ENCODE measurements at regions not wholly inside any gene's neighbourhood (a gene's known extent, or its start where the extent isn't known, plus 50 kb on each side); places are given as distances from the start of the nearest gene placed in this dataset.

DNA sequence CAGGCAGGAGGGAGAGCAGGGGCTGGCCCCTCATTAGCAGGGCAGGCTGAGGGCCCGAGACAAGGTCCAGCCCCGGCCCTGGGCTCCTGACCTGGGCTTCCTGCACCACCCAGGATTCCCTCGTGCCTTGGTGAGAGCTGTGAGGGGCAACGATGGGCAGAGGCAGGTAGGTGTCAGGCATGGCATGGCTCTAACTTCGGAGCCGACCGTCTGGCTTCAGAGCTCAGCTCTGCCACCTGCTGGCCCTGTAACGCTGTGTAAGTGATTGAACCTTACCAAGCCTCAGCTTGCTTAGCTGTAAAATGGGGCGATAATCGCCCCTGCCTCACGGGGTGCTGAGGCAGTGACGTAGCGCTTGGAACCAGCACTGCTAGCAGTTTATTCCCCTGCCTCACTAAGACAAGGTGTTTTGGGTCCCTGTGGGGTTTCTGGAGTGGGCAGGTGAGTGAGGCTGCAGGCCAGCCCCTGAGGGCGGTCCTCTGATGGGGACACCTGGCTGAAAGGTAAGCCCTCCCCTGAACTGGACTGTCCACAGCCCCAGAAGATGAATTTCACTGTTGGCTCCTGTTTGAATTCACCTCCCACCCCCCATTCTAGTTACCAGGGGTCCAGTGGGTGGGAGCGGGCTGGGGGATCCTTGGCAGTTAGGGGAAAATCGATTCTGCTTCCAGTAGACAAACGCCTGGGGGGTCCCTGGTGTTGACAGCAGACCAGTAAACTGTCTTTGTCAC lies 184.8 kb upstream of the GSE1 start:
- TF ChIP-seq, protein P1, sequence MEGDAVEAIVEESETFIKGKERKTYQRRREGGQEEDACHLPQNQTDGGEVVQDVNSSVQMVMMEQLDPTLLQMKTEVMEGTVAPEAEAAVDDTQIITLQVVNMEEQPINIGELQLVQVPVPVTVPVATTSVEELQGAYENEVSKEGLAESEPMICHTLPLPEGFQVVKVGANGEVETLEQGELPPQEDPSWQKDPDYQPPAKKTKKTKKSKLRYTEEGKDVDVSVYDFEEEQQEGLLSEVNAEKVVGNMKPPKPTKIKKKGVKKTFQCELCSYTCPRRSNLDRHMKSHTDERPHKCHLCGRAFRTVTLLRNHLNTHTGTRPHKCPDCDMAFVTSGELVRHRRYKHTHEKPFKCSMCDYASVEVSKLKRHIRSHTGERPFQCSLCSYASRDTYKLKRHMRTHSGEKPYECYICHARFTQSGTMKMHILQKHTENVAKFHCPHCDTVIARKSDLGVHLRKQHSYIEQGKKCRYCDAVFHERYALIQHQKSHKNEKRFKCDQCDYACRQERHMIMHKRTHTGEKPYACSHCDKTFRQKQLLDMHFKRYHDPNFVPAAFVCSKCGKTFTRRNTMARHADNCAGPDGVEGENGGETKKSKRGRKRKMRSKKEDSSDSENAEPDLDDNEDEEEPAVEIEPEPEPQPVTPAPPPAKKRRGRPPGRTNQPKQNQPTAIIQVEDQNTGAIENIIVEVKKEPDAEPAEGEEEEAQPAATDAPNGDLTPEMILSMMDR (IDR thresholded peaks at IDR 0.05), result peak; percentile 76
- Mint-ChIP-seq H3K9me3 (ENCODE audit: low read depth) (no peaks in the 10 kb centered on the region), H3K4me1 (ENCODE audit: low read depth) (no peaks in the 10 kb centered on the region), H3K27me3 (ENCODE audit: low read depth) (peaks cover 23% of the 10 kb centered on the region), H3K27ac (ENCODE audit: unreplicated experiment) (no peak overlapping the region), H3K36me3 (ENCODE audit: low read depth) (peaks cover under 1% of the 10 kb centered on the region), H3K4me3 (ENCODE audit: unreplicated experiment) (no peak overlapping the region)
- DNase-seq (ENCODE audit: low spot score), result peak; percentile 67

DNA sequence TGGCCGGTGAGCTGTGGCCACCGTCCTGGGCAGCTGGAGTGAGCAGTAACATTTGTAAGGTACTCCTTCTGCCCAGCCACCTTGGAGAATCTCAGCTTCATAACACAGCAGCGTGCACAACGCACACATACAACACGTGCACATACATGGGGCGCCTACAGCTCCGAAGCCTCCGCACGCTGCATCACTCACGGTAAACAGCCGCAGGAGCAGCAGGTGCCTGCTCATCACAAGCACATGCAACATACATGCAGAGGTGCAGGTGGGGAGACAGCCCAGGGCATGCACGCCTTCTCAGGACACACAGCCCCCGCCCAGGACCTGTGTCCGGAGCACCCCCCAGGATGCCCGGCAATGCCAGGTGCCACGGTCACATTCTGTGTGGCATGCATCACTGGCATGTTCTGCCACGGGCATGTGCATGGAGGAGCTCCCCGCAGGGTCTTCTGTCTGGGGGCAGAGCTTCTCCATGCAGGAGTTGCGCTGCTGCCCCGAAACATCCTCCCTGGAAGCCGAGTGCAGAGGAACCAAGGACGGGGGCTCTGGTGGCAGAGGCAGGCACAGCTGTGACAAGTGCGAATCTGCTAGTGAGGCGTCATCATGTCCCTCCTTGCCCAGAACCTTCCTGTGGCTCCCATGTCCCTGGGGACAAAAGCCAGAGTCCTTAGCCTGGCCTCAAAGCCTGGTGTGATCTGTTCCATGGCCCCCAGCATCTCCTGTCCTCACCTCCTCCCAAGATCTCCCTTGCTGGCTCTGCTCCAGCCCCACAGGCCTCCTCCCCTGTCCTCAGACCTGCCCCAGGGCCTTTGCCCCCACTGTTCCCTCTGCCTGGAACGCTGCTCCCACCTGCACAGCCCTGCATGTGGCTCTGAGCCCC lies 184.0 kb upstream of the GSE1 start:
- Mint-ChIP-seq H3K4me3 (ENCODE audit: unreplicated experiment) (no peak overlapping the region), H3K9me3 (ENCODE audit: low read depth) (no peaks in the 10 kb centered on the region), H3K4me1 (ENCODE audit: low read depth) (no peaks in the 10 kb centered on the region), H3K27ac (ENCODE audit: unreplicated experiment) (no peak overlapping the region), H3K36me3 (ENCODE audit: low read depth) (peaks cover 4% of the 10 kb centered on the region), H3K27me3 (ENCODE audit: low read depth) (peaks cover 22% of the 10 kb centered on the region)
- TF ChIP-seq, protein P1 (IDR thresholded peaks at IDR 0.05), result no peak
- DNase-seq (ENCODE audit: low spot score), result peak; percentile 94

DNA sequence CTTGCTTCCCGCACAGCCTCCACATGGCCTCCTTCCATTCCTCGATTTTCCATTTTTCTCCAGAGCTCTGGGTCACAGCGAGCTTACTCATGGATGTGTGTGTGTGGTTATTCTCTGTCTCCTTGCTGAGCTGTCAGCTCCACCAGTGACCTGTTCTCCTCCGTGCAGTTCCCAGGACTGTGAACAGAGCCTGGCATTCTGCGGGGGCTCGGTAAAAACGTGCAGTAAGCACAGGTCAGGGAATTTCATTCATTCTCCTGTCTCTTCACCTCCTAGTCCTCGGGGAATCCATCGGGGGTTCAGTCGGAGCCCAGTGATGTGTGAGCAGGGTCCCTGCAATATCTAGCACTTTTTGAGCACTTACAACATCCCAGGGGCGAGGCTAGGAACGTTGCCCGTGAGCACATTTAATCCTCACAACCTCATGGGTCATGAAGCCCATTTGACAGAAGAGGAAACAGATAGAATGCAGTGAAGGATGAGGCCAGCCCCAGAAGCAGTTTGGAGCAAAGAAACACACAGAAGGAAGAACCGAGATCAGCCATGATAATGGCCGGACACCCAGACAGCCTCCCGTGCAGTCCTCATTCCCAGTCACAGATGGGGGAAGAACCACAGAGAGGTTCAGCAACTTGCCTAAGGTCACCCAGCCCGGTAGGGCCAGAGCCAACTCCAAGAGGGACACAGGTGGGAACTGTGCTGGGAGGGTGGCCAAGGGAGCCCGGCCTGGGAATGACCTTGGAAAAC lies 183.2 kb upstream of the GSE1 start:
- TF ChIP-seq, protein P1 (IDR thresholded peaks at IDR 0.05), result no peak
- H3K4me1 Mint-ChIP-seq (ENCODE audit: low read depth), result no peaks in the 10 kb centered on the region

DNA sequence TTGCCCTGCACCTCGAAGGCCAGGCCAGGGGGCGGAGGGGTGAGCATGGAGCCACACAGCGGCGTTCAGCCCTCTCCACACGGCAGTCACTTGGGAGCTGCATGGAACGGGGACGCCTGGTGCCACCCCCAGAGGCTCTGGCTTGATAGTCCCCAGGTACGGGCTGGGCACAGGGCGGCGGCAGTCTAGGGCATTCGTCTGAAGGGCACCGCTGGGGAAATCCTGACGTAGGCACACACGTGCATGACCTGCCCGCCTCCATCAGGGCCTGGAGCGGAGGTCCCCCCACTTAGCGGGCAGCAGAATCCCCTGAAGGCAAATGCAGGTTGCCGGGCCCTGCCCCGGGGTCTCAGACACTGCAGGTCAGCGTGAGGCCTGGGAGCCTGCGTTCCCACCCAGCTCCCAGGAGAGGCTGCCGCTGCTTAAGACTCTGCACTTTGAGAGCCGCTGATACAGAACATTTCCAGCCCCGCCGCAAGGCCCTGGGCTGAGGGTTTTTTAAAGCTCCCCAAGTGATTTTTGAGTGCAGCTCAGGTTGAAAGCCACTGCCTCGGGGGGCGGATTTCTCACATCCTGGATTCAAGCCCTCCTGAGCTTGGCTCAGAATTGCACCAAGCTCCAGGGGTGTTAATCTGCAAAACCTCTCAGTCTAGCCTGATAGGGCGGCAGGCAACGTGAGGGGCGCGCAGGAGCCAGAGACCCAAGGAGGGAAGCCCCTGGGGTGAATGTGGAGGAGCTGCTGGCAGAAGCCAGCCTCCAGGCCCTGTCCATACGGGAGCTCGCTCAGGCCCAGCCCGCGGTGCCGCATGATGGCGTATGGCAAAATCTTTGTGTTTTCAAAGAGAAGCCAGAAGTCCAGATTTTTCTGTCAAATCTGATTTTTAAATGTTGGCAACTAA lies 182.3 kb upstream of the GSE1 start:
- Mint-ChIP-seq H3K27ac (ENCODE audit: unreplicated experiment) (no peak overlapping the region), H3K27me3 (ENCODE audit: low read depth) (peaks cover 20% of the 10 kb centered on the region), H3K4me1 (ENCODE audit: low read depth) (no peaks in the 10 kb centered on the region), H3K36me3 (ENCODE audit: low read depth) (peaks cover 4% of the 10 kb centered on the region), H3K9me3 (ENCODE audit: low read depth) (no peaks in the 10 kb centered on the region), H3K4me3 (ENCODE audit: unreplicated experiment) (no peak overlapping the region)
- TF ChIP-seq, protein P1 (IDR thresholded peaks at IDR 0.05), result no peak
- peak; percentile 75 for DNase-seq (ENCODE audit: low spot score)

More for the DNA sequence above, 183.2 kb upstream of the GSE1 start:
- Mint-ChIP-seq H3K27me3 (ENCODE audit: low read depth) (peaks cover 22% of the 10 kb centered on the region), H3K27ac (ENCODE audit: unreplicated experiment) (no peak overlapping the region), H3K36me3 (ENCODE audit: low read depth) (peaks cover 4% of the 10 kb centered on the region), H3K4me3 (ENCODE audit: unreplicated experiment) (no peak overlapping the region), H3K9me3 (ENCODE audit: low read depth) (no peaks in the 10 kb centered on the region)
- peak; percentile 34 for DNase-seq (ENCODE audit: low spot score)

Data from chondrocyte (in vitro differentiated cells).